ENCODE measurements at regions not wholly inside any gene's neighbourhood (a gene's known extent, or its start where the extent isn't known, plus 50 kb on each side); places are given as distances from the start of the nearest gene placed in this dataset.

- DNase-seq (ENCODE audit: low read depth in 4 of 4, low spot score in 2 of 4), result no peak
Measured at GRCh38 chr2:56508662-56509061, 324.9 kb downstream of the CCDC85A start.

GRCh38 chr2:56510610-56511009 lies 326.8 kb downstream of the CCDC85A start:
- DNase-seq (ENCODE audit: low read depth in 4 of 4, low spot score in 2 of 4), result no peak

GRCh38 chr2:56515399-56515798 lies 331.6 kb downstream of the CCDC85A start:
- no peak for DNase-seq (ENCODE audit: low read depth in 4 of 4, low spot score in 2 of 4)

- no peak for DNase-seq (ENCODE audit: low read depth in 4 of 4, low spot score in 2 of 4)
Measured at GRCh38 chr2:56519806-56520205, 336.0 kb downstream of the CCDC85A start.

GRCh38 chr2:56522605-56523089 lies 338.9 kb downstream of the CCDC85A start:
- DNase-seq (ENCODE audit: low read depth in 4 of 4, low spot score in 2 of 4), result no peak

- no peak for DNase-seq (ENCODE audit: low read depth in 4 of 4, low spot score in 2 of 4)
Measured at GRCh38 chr2:56523816-56524215, 340.0 kb downstream of the CCDC85A start.

GRCh38 chr2:56531668-56532420 lies 348.1 kb downstream of the CCDC85A start:
- DNase-seq (ENCODE audit: low read depth in 4 of 4, low spot score in 2 of 4), result no peak

- no peak for DNase-seq (ENCODE audit: low read depth in 4 of 4, low spot score in 2 of 4)
Measured at GRCh38 chr2:56534321-56534720, 350.5 kb downstream of the CCDC85A start.

GRCh38 chr2:56537756-56538155 lies 354.0 kb downstream of the CCDC85A start:
- DNase-seq (ENCODE audit: low read depth in 4 of 4, low spot score in 2 of 4), result no peak

- no peak for DNase-seq (ENCODE audit: low read depth in 4 of 4, low spot score in 2 of 4)
Measured at GRCh38 chr2:56539618-56540017, 355.8 kb downstream of the CCDC85A start.

- no peak for DNase-seq (ENCODE audit: low read depth in 4 of 4, low spot score in 2 of 4)
Measured at GRCh38 chr2:56540467-56540866, 356.7 kb downstream of the CCDC85A start.

- no peak for DNase-seq (ENCODE audit: low read depth in 4 of 4, low spot score in 2 of 4)
Measured at GRCh38 chr2:56540916-56541315, 357.1 kb downstream of the CCDC85A start.

GRCh38 chr2:56542213-56542612 lies 358.4 kb downstream of the CCDC85A start:
- DNase-seq (ENCODE audit: low read depth in 4 of 4, low spot score in 2 of 4), result no peak

GRCh38 chr2:56565143-56565542 lies 381.4 kb downstream of the CCDC85A start:
- no peak for DNase-seq (ENCODE audit: low read depth in 4 of 4, low spot score in 2 of 4)

- no peak for DNase-seq (ENCODE audit: low read depth in 4 of 4, low spot score in 2 of 4)
Measured at GRCh38 chr2:56571074-56571473, 387.3 kb downstream of the CCDC85A start.

- no peak for DNase-seq (ENCODE audit: low read depth in 4 of 4, low spot score in 2 of 4)
Measured at GRCh38 chr2:56576001-56576400, 392.2 kb downstream of the CCDC85A start.

- DNase-seq (ENCODE audit: low read depth in 4 of 4, low spot score in 2 of 4), result no peak
Measured at GRCh38 chr2:56580242-56580641, 396.5 kb downstream of the CCDC85A start.

- no peak for DNase-seq (ENCODE audit: low read depth in 4 of 4, low spot score in 2 of 4)
Measured at GRCh38 chr2:56582570-56582969, 398.8 kb downstream of the CCDC85A start.

- DNase-seq (ENCODE audit: low read depth in 4 of 4, low spot score in 2 of 4), result no peak
Measured at GRCh38 chr2:56583796-56584315, 400.1 kb downstream of the CCDC85A start.

GRCh38 chr2:56587456-56587855 lies 403.7 kb downstream of the CCDC85A start:
- DNase-seq (ENCODE audit: low read depth in 4 of 4, low spot score in 2 of 4), result no peak

GRCh38 chr2:56589194-56589593 lies 405.4 kb downstream of the CCDC85A start:
- no peak for DNase-seq (ENCODE audit: low read depth in 4 of 4, low spot score in 2 of 4)

GRCh38 chr2:56589835-56590234 lies 406.0 kb downstream of the CCDC85A start:
- no peak for DNase-seq (ENCODE audit: low read depth in 4 of 4, low spot score in 2 of 4)
